ENCODE measurements at regions not wholly inside any gene's neighbourhood (a gene's known extent, or its start where the extent isn't known, plus 50 kb on each side); places are given as distances from the start of the nearest gene placed in this dataset.

DNA sequence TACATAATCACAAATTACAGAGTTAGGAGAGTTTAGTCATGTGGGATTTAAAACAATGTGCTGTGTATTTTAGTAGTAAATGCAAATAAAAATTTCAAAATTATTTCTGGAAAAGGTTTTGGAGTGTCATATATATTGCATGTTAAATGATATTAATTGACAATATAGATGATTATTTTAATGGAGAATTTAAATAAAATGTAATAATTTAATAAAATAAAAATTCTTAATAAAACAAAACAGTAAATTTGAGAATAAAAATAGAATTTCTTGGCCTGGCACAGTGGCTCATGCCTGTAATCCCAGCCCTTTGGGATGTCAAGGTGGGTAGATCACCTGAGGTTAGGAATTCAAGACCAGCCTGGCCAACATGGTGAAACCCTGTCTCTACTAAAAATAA lies 1442.8 kb upstream of the ALCAM start:
- DNase-seq, result no peak
- TF ChIP-seq CTCF (IDR thresholded peaks at IDR 0.05), result no peak
- no peaks in the 10 kb centered on the region for H3K27me3 ChIP-seq (ENCODE audit: control insufficient read depth in 1 of 2, insufficient read depth in 2 of 2, low read length in 2 of 2)
- intact Hi-C loops (cut with DNase I, micrococcal nuclease), result no loop called here
- Mint-ChIP-seq H3K4me3 (no peak overlapping the region), H3K9me3 (peaks cover 5% of the 10 kb centered on the region), H3K27me3 (no peaks in the 10 kb centered on the region), H3K27ac (no peak overlapping the region), H3K36me3 (ENCODE audit: low read depth) (no peaks in the 10 kb centered on the region), H3K4me1 (ENCODE audit: low read depth) (no peaks in the 10 kb centered on the region)
- ChIA-PET CTCF (no interaction called here), POLR2A (no interaction called here)
- no peaks in the 10 kb centered on the region for H3K9me3 ChIP-seq (ENCODE audit: control insufficient read depth in 1 of 2, insufficient read depth in 1 of 2, low read length in 2 of 2)
- no peak overlapping the region for H3K4me3 ChIP-seq (ENCODE audit: low read length)
- no peaks in the 10 kb centered on the region for H3K4me1 ChIP-seq (ENCODE audit: insufficient read depth, low read length)
- no peak for ATAC-seq (ENCODE audit: poor library complexity)
- H3K27ac ChIP-seq (ENCODE audit: low read depth in 1 of 2, low read length in 2 of 2), result no peak overlapping the region
- H3K36me3 ChIP-seq (ENCODE audit: insufficient read depth, low read length), result no peaks in the 10 kb centered on the region

- no peak overlapping the region for H3K4me3 ChIP-seq (ENCODE audit: low read length)
- H3K9me3 ChIP-seq (ENCODE audit: control insufficient read depth in 1 of 2, insufficient read depth in 1 of 2, low read length in 2 of 2), result no peaks in the 10 kb centered on the region
- peaks cover 9% of the 10 kb centered on the region for H3K9me3 Mint-ChIP-seq
- H3K4me1 Mint-ChIP-seq (ENCODE audit: low read depth), result no peaks in the 10 kb centered on the region
- no peak overlapping the region for H3K27ac ChIP-seq (ENCODE audit: low read depth in 1 of 2, low read length in 2 of 2)
- ChIA-PET CTCF (no interaction called here), POLR2A (no interaction called here)
- TF ChIP-seq CTCF (IDR thresholded peaks at IDR 0.05), result no peak
- H3K36me3 Mint-ChIP-seq (ENCODE audit: low read depth), result no peaks in the 10 kb centered on the region
- no peaks in the 10 kb centered on the region for H3K27me3 ChIP-seq (ENCODE audit: control insufficient read depth in 1 of 2, insufficient read depth in 2 of 2, low read length in 2 of 2)
- no peaks in the 10 kb centered on the region for H3K27me3 Mint-ChIP-seq
- H3K27ac Mint-ChIP-seq, result no peak overlapping the region
- no peak overlapping the region for H3K4me3 Mint-ChIP-seq
- intact Hi-C loops (cut with DNase I, micrococcal nuclease), result no loop called here
- ATAC-seq (ENCODE audit: poor library complexity), result no peak
- H3K36me3 ChIP-seq (ENCODE audit: insufficient read depth, low read length), result no peaks in the 10 kb centered on the region
- DNase-seq, result no peak
- H3K4me1 ChIP-seq (ENCODE audit: insufficient read depth, low read length), result no peaks in the 10 kb centered on the region
Measured at GRCh38 chr3:103924544-103924943, 1442.2 kb upstream of the ALCAM start.

DNA sequence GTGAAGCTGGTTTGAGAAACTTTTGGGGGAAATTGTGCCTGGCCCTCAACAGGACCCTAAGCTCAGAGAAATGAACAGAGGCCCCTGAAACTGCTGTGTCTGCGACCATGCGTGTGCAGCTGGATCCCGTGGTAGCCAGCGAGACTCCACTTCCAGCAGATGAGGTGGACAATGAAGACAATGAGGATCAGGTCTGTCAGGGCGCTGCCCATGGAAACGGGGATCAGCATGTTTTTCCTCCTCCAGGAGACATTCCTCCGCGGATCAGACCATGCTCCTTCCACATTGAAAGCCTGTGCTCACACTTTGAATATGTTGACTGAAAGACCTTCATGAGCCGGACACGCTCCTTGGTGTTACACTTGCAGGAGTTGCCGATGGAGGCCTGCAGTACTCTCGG lies 1439.8 kb upstream of the ALCAM start:
- intact Hi-C loops (cut with DNase I, micrococcal nuclease), result no loop called here
- Mint-ChIP-seq H3K9me3 (peaks cover 11% of the 10 kb centered on the region), H3K27me3 (no peaks in the 10 kb centered on the region)

More for the DNA sequence above, 1439.8 kb upstream of the ALCAM start:
- ChIA-PET POLR2A (no interaction called here), CTCF (no interaction called here)
- H3K27ac Mint-ChIP-seq, result no peak overlapping the region
- Histone ChIP-seq H3K27ac (ENCODE audit: low read depth in 1 of 2, low read length in 2 of 2) (no peak overlapping the region), H3K27me3 (ENCODE audit: control insufficient read depth in 1 of 2, insufficient read depth in 2 of 2, low read length in 2 of 2) (no peaks in the 10 kb centered on the region), H3K36me3 (ENCODE audit: insufficient read depth, low read length) (no peaks in the 10 kb centered on the region), H3K4me1 (ENCODE audit: insufficient read depth, low read length) (no peaks in the 10 kb centered on the region), H3K4me3 (ENCODE audit: low read length) (no peak overlapping the region), H3K9me3 (ENCODE audit: control insufficient read depth in 1 of 2, insufficient read depth in 1 of 2, low read length in 2 of 2) (no peaks in the 10 kb centered on the region)
- DNase-seq (no peak), ATAC-seq (ENCODE audit: poor library complexity) (no peak)
- no peaks in the 10 kb centered on the region for H3K4me1 Mint-ChIP-seq (ENCODE audit: low read depth)
- no peak for TF ChIP-seq CTCF (IDR thresholded peaks at IDR 0.05)
- H3K4me3 Mint-ChIP-seq, result no peak overlapping the region
- no peaks in the 10 kb centered on the region for H3K36me3 Mint-ChIP-seq (ENCODE audit: low read depth)
